ENCODE measurements at regions not wholly inside any gene's neighbourhood (a gene's known extent, or its start where the extent isn't known, plus 50 kb on each side); places are given as distances from the start of the nearest gene placed in this dataset.

- TF ChIP-seq CTCF (IDR thresholded peaks at IDR 0.05) (no peak), EP300 (IDR thresholded peaks at IDR 0.05) (no peak), POLR2A (IDR thresholded peaks at IDR 0.05) (no peak)
These were observed 1249.8 kb downstream of the ROBO1 start for GRCh38 chr3:78517965-78518364.
